Epidermal melanocyte (primary cell): ENCODE measurements at regions not wholly inside any gene's neighbourhood (a gene's known extent, or its start where the extent isn't known, plus 50 kb on each side); places are given as distances from the start of the nearest gene placed in this dataset.

ENCODE experiments used
- DNase-seq: peaks from one replicate; pipeline ENCODE4 v3.0.0; 2011; ENCODE audit warnings: low spot score; ENCODE audit not compliant: insufficient read length

DNA sequence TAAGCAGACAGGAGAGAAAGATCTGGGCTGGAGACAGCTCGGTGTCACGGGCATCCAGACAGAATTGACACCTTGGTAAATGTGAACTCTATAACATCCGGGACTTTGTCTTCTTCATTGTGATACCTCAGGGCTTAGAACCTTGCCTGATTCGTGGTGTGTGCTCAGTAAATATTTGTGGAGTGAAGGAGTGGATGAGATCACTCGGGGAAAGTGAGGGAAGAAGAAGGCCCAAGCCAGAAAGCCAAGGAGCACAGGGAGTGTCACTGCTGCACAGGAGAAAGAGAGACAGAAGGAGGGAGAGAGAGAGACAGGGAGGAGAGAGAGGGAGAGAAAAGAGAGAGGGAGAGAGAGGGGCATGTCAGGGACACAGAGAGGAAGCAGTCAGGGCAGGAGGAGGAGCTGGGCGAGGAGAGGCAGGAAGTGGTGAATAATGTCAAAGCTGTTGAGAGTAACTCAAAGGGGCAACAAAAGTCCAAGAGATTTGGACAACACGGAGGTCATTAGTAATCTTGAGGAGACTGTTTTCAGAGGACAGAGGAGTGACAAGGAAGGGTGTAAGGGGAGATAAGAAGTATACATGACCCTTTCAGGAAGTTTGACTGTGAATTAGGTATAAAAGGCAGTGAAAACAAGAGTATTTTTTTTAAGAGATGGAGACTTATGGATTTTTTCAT, 141.6 kb upstream of the MAX start:
- DNase-seq = no peak

DNA sequence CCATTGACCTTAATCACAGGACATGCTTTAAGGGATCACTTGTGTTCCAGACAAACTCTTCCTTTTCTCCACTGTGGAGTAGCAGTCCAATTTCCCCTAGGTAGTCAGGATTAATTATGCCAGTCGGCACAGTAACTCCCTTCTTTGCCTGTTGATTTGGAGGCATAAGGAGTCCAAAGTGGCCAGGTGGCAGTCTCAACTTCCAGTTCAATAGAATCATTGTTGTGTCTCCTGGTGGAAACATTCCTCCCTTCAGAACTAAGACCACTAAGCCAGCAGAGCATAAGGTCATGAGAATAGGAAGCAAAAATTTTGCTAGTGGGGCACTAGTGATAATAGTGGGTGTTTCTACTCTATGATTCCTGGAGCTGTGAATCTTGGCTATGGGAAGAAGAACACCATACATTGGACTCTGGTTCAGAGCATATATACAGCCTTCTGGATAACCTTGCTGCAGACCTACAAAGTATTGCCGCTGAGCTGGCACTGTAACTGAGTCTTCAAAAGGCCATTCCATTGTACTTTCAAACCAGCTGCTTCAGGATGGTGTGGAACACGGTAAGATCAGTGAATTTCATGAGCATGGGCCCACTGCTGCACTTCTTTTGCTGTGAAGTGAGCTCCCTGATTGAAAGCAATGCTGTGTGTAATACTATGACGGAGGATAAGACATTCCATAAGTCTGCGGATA, 147.3 kb upstream of the MAX start:
- DNase-seq = no peak

DNA sequence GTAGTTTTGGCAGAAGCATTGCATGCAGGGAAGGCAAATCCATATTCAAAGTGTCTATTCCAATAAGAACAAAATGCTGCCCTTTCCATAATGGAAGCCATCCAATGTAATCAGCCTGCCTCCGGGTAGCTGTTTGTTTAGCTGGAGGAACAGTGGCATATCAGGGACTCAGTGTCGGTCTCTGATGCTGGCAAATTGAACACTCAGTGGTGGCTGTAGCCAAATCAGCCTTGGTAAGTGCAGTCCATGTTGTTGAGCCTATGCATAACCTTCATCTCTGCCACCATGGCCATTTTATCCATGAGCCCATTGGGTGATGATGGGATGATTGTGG, 147.8 kb upstream of the MAX start:
- DNase-seq = no peak

DNA sequence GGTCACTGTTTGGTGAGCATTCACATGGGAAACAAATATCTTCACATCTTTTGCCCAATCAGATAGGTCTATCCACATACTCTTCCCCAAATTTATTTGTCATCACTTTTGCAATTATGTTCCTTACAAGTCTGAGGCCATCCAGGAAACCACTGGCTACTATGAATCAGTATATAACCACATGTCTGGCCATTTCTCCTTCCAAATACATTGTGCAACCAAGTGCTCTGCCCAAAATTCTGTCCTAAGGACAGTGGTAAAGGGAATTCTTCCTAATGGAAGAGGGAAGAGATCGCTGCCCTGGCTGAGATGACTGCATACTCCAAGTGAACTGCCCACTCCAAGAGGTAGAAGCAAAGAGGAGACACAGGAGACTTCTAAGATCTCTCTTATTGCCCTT, 148.9 kb upstream of the MAX start:
- peak; percentile 46 for DNase-seq

DNA sequence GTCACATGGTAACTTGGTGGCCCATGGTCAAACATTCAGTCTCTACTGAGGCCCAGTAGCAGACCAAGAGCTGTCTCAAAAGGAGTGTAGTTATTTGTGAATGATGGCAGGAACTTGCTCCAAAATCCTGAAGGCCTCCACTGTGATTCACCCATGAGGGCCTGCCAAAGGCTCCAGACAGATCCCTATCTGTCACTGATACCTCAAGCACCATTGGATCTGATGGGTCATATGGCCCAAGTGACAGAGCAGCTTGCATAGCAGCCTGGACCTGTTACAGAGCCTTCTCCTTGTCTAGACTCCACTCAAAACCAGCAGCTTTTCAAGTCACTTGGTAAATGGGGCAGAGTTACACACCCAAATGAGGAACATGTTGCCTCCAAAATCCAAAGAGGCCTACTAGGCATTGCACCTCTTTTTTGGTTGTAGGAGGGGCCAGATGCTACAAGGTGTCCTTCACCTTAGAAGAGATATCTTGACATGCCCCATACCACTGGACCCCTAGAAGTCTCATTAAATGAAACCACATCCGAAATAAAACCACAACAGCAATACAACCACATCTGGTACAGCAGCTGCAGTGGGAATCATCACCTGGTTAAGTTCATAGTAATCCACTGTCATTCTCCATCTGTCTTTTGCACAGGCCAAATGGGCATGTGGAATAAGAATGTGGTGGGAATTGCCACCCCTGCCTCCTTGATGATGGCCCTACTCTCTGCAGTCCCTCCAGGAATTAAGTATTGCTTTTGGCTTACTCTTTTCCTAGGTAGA, 150.4 kb upstream of the MAX start:
- DNase-seq = no peak

DNA sequence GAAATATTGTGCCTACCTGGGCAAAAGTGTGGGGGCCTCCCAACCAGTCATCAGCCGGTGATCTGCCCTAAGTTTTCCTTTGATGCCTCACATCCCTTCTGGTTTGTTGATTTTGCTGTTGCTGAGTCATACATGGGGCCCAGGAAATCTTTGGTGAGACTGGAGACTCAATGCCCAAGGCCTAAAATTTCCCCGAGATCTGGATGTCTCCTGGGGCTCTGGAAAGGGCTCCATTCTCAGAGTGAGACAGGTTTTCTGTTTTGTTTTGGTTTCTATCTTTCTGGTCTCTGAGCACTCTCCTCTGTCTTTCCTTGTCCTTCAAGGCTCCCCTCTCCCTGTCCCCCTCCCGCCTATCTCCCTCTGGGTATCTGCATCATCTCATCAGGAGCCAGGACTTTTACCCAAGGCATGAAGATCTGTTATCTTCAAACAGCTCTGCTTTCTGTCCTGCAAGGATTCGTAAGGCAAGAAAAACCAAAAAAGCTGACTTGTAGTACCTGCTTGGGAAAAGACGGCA, 152.8 kb upstream of the MAX start:
- DNase-seq = no peak

DNA sequence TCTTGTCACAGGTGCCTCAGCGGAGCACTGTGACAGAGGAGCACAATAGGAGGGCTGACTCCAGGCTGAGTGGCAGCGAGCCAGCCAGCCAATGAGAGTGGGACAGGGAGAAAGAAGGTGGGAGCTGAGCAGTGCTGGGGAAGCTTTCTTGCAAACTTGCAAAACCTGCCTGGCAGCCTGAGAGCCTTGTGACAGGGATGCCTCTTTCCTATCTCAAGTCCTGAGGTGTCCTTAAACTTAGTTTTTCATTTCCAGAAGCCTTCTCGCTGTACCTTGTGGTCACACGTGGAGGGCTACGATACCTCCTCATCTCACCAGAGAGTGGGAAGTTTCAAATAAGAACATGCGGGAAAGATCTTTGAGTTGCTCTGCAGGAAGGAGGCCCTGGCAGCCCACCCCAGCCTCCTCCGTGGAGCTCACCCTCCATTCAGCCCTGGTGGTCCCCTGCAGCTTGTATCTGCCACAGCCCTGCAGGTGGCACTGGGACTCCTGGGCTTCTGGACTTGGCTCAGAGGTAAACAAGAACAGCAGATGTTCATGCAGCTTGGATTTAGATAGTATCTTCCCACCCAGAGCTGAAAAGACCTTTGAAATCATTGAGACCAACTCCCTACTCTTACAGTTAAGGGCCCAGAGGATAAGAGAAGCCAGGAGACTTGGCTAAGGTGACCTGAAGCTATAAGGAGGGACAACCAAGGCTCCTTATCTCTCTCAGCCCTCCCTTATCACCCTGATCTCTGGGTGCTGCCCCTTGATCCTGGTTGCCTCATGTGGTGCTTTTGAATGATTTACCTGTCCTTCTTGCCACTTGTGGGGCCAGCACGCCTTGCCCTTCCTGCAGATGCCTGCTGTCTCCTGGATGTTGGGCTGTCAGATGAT, 153.5 kb upstream of the MAX start:
- DNase-seq = no peak

DNA sequence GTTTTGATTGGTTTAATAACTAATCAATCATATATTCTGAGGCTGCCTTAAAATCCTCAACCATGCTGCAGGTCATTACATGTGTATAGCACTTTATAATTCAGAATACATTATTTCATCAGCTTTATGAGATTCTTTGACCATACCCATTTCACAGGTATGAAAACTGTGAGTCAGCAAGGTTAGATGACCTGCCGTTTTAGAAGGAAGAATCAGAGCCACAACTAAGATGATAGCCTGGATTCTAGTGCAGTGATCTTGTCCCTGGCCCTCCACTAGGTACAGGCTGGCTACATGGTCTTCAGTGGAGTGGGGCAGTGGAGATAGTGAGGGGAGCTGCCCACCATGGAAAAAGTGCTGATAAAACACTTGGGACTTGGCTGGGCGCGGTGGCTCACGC, 154.4 kb upstream of the MAX start:
- DNase-seq = no peak

DNA sequence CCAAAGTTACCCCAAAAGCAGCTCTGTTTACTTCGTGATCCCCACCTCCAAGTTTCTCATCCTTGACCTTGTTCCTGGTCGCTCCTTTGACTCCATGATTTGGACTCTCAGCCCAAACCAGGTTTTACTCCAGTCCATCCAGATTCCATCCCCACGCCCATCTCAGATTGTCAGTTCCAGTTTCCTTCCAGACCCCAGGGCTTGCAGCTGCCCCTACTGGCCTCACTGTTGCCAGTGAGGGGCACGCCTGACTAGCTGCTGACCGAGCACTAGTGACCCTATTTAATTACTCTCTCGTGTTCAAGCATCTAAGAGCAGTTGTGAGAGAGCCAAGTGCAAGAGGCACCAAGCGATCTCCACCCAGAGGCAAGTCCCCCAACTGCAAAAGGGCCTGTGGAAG, 155.1 kb upstream of the FUT8 start:
- no peak for DNase-seq

DNA sequence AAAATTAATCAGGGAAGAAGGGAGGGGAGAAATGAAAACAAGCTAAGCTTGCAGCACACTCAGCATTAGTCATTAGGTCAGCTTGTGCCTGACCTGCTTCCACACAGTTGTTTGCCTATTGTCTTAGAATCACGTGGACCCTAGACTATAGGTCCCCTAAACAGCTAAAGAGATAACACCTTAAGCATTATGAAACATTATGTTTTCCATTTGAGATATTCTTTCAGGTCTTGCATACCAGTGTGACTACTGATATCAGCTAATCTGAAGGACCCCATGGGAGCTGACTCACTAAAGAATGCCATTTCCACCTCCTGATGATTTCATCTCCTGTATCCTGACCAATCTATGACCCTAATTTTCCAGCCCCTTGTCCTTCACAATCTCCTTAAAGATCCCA, 154.1 kb upstream of the FUT8 start:
- no peak for DNase-seq

DNA sequence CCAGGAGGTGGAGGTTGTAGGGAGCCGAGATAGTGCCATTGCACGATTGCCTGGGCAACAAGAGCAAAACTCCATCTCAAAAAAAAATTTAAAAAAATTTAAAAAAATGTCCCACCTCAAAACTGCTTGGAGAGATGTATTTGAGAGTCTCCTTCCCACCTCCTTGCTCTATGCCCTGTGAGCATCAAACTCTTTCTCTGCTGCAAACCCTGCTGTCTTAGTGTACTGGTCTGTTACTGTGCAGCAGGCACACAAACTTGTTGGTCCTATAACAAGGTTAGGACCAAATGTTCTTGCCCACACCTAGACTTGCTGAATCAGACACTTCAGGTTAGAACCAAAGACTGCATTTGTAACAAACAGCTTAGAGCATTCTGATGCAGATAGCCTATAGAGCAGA, 153.5 kb upstream of the FUT8 start:
- DNase-seq = no peak

DNA sequence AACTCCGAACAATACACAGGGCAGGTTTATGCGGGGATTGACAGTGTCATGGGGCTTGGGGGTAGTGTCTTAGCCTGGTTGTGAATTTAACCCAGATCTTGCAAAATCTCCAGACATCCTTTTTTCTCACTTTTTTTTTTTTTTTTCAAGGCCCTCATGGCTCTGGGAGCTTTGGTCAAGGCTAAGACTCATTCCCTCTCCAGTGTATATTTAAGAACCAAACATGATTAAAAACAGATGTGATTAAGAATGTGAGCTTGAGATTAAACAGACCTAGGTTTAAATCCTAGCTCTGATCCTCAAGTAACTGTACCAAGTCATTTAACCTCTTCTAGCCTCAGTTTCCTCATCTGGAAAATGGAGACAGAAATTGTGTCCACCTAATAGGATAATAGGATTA, 151.7 kb upstream of the FUT8 start:
- no peak for DNase-seq

DNA sequence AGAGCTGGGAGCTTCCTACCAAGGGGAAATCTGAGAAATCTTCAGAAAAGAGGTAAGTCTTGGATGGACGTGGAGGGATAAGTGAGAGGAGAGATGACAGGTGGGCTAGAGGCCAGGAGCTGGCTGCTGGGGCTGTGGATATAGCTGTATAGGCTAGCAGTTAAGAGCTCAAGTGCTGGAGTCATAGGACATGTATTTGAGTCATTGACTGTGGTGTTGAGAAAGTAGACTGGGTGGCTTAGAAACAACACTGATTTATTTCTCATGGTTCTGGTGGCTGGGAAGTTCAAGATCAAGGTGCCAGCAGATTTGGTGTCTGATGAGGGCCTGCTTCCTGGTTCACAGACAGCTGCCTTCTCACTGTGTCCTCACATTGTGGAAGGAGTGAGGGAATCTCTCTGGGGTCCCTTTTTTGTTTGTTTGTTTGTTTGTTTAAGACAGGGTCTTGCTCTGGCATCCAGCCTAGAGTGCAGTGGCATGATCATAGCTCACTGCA, 151.1 kb upstream of the FUT8 start:
- DNase-seq = no peak

DNA sequence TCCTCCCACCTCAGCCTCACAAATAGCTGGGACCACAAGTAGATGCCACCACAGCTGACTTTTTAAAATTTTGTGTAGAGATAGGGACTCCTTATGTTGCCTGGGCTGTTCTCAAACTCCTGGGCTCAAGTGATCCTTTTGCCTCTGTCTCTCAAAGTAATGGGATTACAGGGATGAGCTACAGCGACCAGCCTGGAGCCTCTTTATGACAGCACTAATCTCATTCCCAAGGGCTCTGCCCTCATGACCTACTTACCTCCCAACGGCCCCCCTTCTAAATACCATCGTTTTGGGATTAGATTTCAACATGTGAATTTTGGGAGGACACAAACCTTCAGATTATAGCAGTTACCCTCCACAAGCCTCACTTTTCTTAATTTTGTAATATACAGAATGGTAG, 150.6 kb upstream of the FUT8 start:
- no peak for DNase-seq

DNA sequence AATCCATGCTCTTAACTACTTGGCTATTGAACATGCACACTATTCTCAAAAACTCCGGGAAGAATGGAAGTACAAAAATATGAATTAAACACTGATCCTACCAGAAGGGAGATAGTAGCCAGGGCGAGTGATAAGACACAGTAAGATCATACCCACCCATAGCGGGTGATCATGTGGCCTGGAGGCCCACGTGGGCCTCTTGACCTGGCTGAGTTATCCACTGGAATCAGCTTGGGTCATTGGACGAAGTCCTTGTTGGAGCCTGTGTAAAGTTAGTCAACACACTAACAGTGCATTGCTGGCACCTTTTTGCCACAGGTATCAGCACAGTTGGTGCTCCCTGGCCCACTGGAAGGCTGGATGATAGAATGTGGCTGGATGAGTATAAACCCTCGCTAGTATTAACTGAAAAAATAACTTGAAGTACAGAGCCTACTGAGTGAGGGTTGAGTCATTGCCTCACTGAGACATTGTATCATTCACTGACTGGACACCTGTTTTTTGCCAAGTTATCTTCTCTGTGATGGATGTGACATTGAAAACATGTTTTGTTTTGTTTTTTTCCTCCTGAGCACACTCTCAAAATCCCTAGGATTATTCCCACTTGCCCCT, 149.2 kb upstream of the FUT8 start:
- no peak for DNase-seq

DNA sequence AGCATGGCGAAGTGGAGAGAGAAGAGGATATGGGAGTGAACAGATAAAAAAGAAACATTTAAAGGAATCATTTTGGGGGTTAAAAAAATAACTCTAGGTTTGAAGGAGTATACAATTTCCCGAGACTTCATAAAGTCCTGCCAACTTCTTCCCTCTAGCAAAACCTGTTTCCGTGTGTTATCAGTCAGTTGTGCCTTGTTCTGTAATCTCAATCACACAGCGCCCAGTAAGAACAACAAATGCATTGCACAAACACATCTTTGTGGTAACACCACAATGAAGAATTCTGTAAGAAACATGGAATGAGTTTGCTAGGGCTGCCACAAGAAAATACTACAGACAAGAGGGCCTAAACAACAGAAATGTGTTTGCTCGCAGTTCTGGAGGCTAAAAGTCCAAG, 144.7 kb upstream of the FUT8 start:
- no peak for DNase-seq

DNA sequence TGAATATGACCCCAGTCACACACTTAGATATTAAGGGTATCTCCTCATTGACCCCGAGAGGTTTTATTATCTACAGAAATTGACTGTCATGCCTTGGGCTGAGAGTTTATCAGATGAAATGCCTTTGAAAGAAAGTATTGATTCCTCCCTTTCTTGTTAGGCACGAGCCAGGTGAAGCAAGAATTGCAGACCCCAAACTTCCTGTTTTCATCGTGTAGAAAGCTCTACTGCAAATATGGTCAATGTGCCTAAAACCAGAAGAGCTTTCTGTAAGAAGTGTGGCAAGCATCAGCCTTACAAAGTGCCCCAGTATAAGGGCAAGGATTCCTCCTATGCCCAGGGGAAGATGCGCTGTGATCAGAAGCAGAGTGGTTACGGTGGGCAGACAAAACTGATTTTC, 143.9 kb upstream of the FUT8 start:
- no peak for DNase-seq

DNA sequence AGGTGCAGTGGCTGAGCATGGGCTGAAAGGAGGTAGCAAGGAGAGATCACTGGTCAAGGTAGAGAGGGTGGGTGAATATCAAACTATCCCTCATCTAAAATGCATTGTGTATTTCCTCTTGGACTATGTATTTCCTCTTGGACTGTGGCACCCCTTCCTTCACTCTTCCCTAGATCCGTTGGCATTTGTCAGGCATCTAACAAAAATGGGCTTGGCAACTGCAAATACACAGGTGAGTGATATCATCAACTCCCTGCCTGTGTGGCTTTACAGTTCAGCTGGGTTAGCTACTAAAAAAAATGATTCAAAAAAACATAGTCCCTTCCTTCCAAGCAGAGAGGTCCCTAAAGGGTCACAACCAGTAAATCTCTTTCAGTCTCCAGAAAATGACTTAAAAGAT, 142.8 kb upstream of the FUT8 start:
- no peak for DNase-seq

DNA sequence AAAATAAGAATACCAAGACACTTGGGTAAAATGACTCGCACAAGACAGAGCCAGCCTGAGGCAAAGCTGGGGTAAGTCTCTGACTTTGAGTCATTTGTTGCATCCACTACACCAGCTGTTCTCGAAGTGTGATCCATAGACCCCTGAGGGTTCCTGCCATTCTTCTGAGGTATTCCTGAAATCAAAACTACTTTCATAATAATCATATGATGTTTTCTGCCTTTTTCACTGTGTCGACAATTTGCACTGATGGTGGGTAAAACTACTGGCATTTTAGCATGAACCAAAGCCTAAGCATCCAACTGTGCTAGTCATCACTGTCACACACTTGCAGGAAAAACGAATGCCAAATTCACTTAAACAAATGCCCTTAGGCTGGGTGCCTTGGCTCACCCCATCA, 135.5 kb upstream of the FUT8 start:
- peak; percentile 77 for DNase-seq

DNA sequence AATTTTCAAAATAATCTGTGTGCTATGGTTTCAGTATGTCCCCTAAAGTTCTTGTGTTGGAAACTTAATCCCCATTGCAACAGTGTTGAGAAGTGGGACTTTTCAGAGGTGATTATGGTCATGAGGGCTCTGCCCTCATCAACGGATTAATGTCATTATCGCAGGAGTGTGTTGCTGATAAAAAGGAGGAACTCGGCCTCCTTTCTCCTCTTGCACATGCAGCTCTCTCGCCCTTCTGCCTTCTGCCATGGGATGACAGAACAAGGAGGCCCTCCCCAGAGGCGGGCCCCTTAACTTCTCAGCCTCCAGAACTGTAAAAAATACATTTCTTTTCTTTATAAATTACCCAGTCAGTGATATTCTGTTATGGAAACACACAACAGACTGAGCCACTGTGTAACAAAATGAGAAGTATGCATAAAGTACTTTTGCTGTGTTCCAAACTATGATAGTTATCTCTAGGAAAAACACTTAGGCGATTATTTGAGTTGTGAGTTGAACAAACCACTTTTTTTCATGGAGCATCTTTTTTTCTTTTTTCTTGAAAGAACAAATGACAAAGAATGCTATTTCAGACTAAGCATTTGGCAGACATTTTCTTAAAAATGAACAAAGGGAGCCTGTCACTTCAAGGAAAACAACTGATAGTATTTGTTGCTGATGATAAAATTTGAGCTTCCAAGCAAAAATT, 134.8 kb upstream of the FUT8 start:
- no peak for DNase-seq
